IMR-90 (cell line): ENCODE measurements at regions not wholly inside any gene's neighbourhood (a gene's known extent, or its start where the extent isn't known, plus 50 kb on each side); places are given as distances from the start of the nearest gene placed in this dataset.

Experiments
- ATAC-seq: fragments of 200-7000 bp; cut with Tn5 transposase; 2 replicates; pipeline ENCODE4 v1.9.1; 2020; ENCODE audit warnings: low read depth, mild to moderate bottlenecking, moderate library complexity
- BruUV-seq: library from RNA; stranded (reverse); fragments of 400-500 nt; replicated peaks from 2 replicates; lab custom pipeline; 2021; lab: Mats Ljungman, UMichigan
- CTCF ChIA-PET: fragments of 300-600 bp; formaldehyde crosslinking; extraction: SDS; loops from one replicate; lab custom pipeline; 2021; ENCODE audit warnings: antibody characterized with exemption; lab: Yijun Ruan, JAX
- POLR2A ChIA-PET: fragments of 300-600 bp; sonication (Branson Sonifier 250); formaldehyde crosslinking; loops from one replicate; lab custom pipeline; 2022; ENCODE audit warnings: antibody characterized with exemption; ENCODE audit not compliant: unreplicated experiment; lab: Charles Lee
- DNase-seq: peaks from one replicate; pipeline ENCODE4 v3.0.0; 2013
- H2AFZ ChIP-seq: replicated peaks from 2 replicates; pipeline ENCODE3; 2013; ENCODE audit warnings: low read length, mild to moderate bottlenecking; ENCODE audit not compliant: poor library complexity
- H2AK5ac ChIP-seq: 2 replicates; pipeline ENCODE4 v1.6.1; 2013; ENCODE audit warnings: low read depth, low read length, inconsistent platforms
- H2AK9ac ChIP-seq: replicated peaks from 2 replicates; pipeline ENCODE3; 2013; ENCODE audit warnings: mild to moderate bottlenecking, low read depth, low read length, moderate library complexity; ENCODE audit not compliant: poor library complexity
- H2BK120ac ChIP-seq: 2 replicates; pipeline ENCODE4 v1.6.1; 2013; ENCODE audit warnings: low read depth, low read length, inconsistent platforms
- H2BK15ac ChIP-seq: 3 replicates; pipeline ENCODE4 v1.6.1; 2013; ENCODE audit warnings: low read depth, low read length, inconsistent platforms
- H2BK20ac ChIP-seq: 2 replicates; pipeline ENCODE4 v1.6.1; 2013; ENCODE audit warnings: low read depth, mild to moderate bottlenecking, inconsistent platforms, low read length, moderate library complexity
- H2BK5ac ChIP-seq: 2 replicates; pipeline ENCODE4 v1.6.1; 2013; ENCODE audit warnings: mild to moderate bottlenecking, low read depth, low read length, inconsistent platforms; ENCODE audit not compliant: poor library complexity, severe bottlenecking
- H3K14ac ChIP-seq: replicated peaks from 2 replicates; pipeline ENCODE4 v1.6.1; 2013; ENCODE audit warnings: low read depth, low read length, inconsistent platforms
- H3K18ac ChIP-seq: 2 replicates; pipeline ENCODE4 v1.6.1; 2013; ENCODE audit warnings: low read depth, low read length, control low read depth
- H3K23ac ChIP-seq: 2 replicates; pipeline ENCODE4 v1.6.1; 2013; ENCODE audit warnings: low read depth, low read length, inconsistent platforms
- H3K27ac ChIP-seq: 2 replicates; pipeline ENCODE4 v1.5.1; 2013; ENCODE audit warnings: mild to moderate bottlenecking, control low read depth, low read length; ENCODE audit not compliant: insufficient read depth
- H3K27me3 ChIP-seq: 2 replicates; pipeline ENCODE4 v1.6.1; 2013; ENCODE audit warnings: low read length; ENCODE audit not compliant: control insufficient read depth, insufficient read depth
- H3K36me3 ChIP-seq: 2 replicates; pipeline ENCODE4 v1.6.1; 2013; ENCODE audit warnings: low read length, mixed read lengths; ENCODE audit not compliant: control insufficient read depth, insufficient read depth
- H3K4ac ChIP-seq: 2 replicates; pipeline ENCODE4 v1.6.1; 2013; ENCODE audit warnings: low read depth, low read length, inconsistent platforms
- H3K4me1 ChIP-seq: 2 replicates; pipeline ENCODE4 v1.6.1; 2013; ENCODE audit warnings: low read length, mixed read lengths; ENCODE audit not compliant: control insufficient read depth, insufficient read depth
- H3K4me2 ChIP-seq: 2 replicates; pipeline ENCODE4 v1.6.1; 2013; ENCODE audit warnings: low read depth, mild to moderate bottlenecking, control low read depth, low read length, moderate library complexity
- H3K4me3 ChIP-seq: 2 replicates; pipeline ENCODE4 v1.5.1; 2013; ENCODE audit warnings: low read depth, mild to moderate bottlenecking, control low read depth, low read length, moderate library complexity; ENCODE audit not compliant: insufficient read depth
- H3K56ac ChIP-seq: 2 replicates; pipeline ENCODE4 v1.6.1; 2013; ENCODE audit warnings: low read length, inconsistent platforms; ENCODE audit not compliant: insufficient read depth; ENCODE audit errors: extremely low read depth
- H3K79me1 ChIP-seq, 2 experiments: 2 replicates each; pipeline ENCODE4 v1.6.1; 2013; ENCODE audit warnings: low read length in 2 of 2, inconsistent platforms in 1 of 2, low read depth in 1 of 2
- H3K9ac ChIP-seq: 2 replicates; pipeline ENCODE4 v1.6.1; 2013; ENCODE audit warnings: low read depth, low read length, control low read depth
- H3K9me1 ChIP-seq: 2 replicates; pipeline ENCODE4 v1.6.1; 2013; ENCODE audit warnings: low read length, inconsistent platforms; ENCODE audit not compliant: insufficient read depth
- H3K9me3 ChIP-seq: 2 replicates; pipeline ENCODE4 v1.6.1; 2013; ENCODE audit warnings: low read length; ENCODE audit not compliant: control insufficient read depth, insufficient read depth
- H4K20me1 ChIP-seq: 2 replicates; pipeline ENCODE4 v1.6.1; 2013; ENCODE audit warnings: low read length, inconsistent platforms; ENCODE audit not compliant: insufficient read depth
- H4K5ac ChIP-seq: 2 replicates; pipeline ENCODE4 v1.6.1; 2013; ENCODE audit warnings: mild to moderate bottlenecking, low read depth, low read length, control low read depth
- H4K8ac ChIP-seq, 2 experiments: 2 replicates each; pipeline ENCODE4 v1.6.1; 2013; ENCODE audit warnings: low read depth in 2 of 2, low read length in 2 of 2, control low read depth in 1 of 2, inconsistent platforms in 1 of 2
- H4K91ac ChIP-seq: 2 replicates; pipeline ENCODE4 v1.6.1; 2013; ENCODE audit warnings: low read depth, low read length, inconsistent platforms; ENCODE audit not compliant: insufficient read depth
- BHLHE40 ChIP-seq: fragments of 150-350 bp; IDR thresholded peaks from 2 replicates; pipeline ENCODE4 v1.6.1; 2016; ENCODE audit warnings: mild to moderate bottlenecking, low read depth, low read length
- CHD1 ChIP-seq: IDR thresholded peaks from 2 replicates; pipeline ENCODE4 v1.6.1; 2012; ENCODE audit warnings: low read depth, low read length, improper control_type of control experiment
- FOS ChIP-seq: fragments of 150-350 bp; IDR thresholded peaks from 2 replicates; pipeline ENCODE4 v1.6.1; 2016; ENCODE audit warnings: low read depth, low read length
- MAFK ChIP-seq: IDR thresholded peaks from 2 replicates; pipeline ENCODE4 v1.6.1; 2012; ENCODE audit warnings: low read depth, low read length, improper control_type of control experiment
- MAZ ChIP-seq: IDR thresholded peaks from 2 replicates; pipeline ENCODE4 v1.6.1; 2012; ENCODE audit warnings: low read depth, mild to moderate bottlenecking, low read length, improper control_type of control experiment, moderate library complexity, borderline replicate concordance
- NFE2L2 ChIP-seq: fragments of 150-350 bp; IDR thresholded peaks from 2 replicates; pipeline ENCODE4 v1.6.1; 2016; ENCODE audit warnings: low read depth, mild to moderate bottlenecking, low read length
- RAD21 ChIP-seq: IDR thresholded peaks from 2 replicates; pipeline ENCODE4 v1.6.1; 2012; ENCODE audit warnings: low read length, improper control_type of control experiment
- RCOR1 ChIP-seq: IDR thresholded peaks from 2 replicates; pipeline ENCODE4 v1.6.1; 2012; ENCODE audit warnings: mild to moderate bottlenecking, low read length, improper control_type of control experiment; ENCODE audit not compliant: insufficient replicate concordance
- RFX5 ChIP-seq: IDR thresholded peaks from 2 replicates; pipeline ENCODE4 v1.8.0; 2012; ENCODE audit warnings: low read depth, mild to moderate bottlenecking, low read length, moderate library complexity
- WGBS, 2 experiments: methylation state at CpG; one replicate each; pipeline versions ENCODE4 v1.1.5 to v1.1.7; 2013; ENCODE audit warnings: missing lambda C conversion rate in 2 of 2; ENCODE audit not compliant: insufficient read length in 1 of 2; ENCODE audit errors: extremely low coverage in 2 of 2; 5-methylcytosine and 5-hydroxymethylcytosine counted together
- dilution Hi-C: fragments of 300-500 bp; cut with HindIII; formaldehyde crosslinking; loops from one replicate; pipeline ENCODE4 v1.14.3; 2018; ENCODE audit warnings: low sequenced_read_pairs; ENCODE audit not compliant: unreplicated experiment
- in situ Hi-C: fragments of 300-500 bp; cut with MboI; formaldehyde crosslinking; loops from 3 replicates; pipeline ENCODE4 v1.14.3; 2019; ENCODE audit warnings: low sequenced_read_pairs, inconsistent platforms, mixed read lengths
- intact Hi-C: fragments of 100-400 bp; cut with micrococcal nuclease; formaldehyde crosslinking; loops from 2 replicates; pipeline ENCODE4 v1.10.0; 2022
- TF ChIP-seq, protein P1 (sequence below): conservative IDR thresholded peaks from 2 replicates; pipeline ENCODE4 v1.5.1; 2012; ENCODE audit warnings: mild to moderate bottlenecking, low read depth, low read length, improper control_type of control experiment
- TF ChIP-seq, protein P2 (sequence below): fragments of 150-350 bp; IDR thresholded peaks from 2 replicates; pipeline ENCODE4 v1.6.1; 2017; ENCODE audit warnings: mild to moderate bottlenecking, antibody characterized with exemption, low read length, low read depth

DNA sequence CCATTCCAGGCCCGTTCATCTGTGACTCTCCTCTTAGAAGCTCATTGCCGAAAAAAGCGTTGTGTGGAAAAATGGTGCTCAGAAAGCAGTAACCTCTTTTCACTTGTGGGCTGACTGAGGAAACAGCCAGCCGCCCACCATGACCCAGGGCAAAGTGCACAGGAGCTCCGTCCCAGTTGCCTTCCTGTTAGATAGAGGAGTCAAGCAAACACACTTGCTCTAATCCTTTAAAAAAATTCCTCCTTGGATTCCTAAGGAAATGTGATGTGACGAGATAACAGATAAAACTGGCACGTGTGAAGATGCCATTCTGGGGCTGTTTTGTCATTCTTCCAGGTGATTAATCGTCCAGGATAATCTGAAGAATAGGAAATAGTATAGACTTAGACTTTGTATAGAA, 396.8 kb upstream of the DDHD1 start:
- dilution Hi-C loops, result no loop called here
- Histone ChIP-seq H4K91ac (no peak overlapping the region), H3K27ac (no peak overlapping the region), H3K4me1 (no peaks in the 10 kb centered on the region), H2BK5ac (no peak overlapping the region), H3K23ac (no peak overlapping the region), H3K79me1 (no peaks in the 10 kb centered on the region), H3K56ac (no peak overlapping the region), H3K9me1 (no peaks in the 10 kb centered on the region), H3K18ac (no peak overlapping the region), H3K9ac (no peak overlapping the region), H3K14ac (no peak overlapping the region), H2BK120ac (no peak overlapping the region), H4K20me1 (no peaks in the 10 kb centered on the region), H2BK15ac (no peak overlapping the region), H3K9me3 (no peaks in the 10 kb centered on the region), H2AFZ (no peak overlapping the region), H4K5ac (no peak overlapping the region), H3K36me3 (no peaks in the 10 kb centered on the region), H3K4ac (no peak overlapping the region), H2AK9ac (no peak overlapping the region), H3K27me3 (peaks cover 3% of the 10 kb centered on the region; the same call in 1 of the 2 replicates), H3K4me3 (no peak overlapping the region), H2AK5ac (no peak overlapping the region), H4K8ac (no peak overlapping the region), H2BK20ac (no peak overlapping the region), H3K4me2 (no peak overlapping the region)
- in situ Hi-C loops, result no loop called here
- ATAC-seq (no peak), DNase-seq (no peak)
- ChIA-PET CTCF (no interaction called here), POLR2A (no interaction called here)
- no CpG with 5 or more reads among the region's 8 CpGs for WGBS, 2 experiments
- TF ChIP-seq MAFK (no peak), MAZ (no peak), RFX5 (no peak), RCOR1 (no peak), RAD21 (no peak), CHD1 (no peak), BHLHE40 (no peak), FOS (no peak), NFE2L2 (no peak)
- TF ChIP-seq, protein P1, sequence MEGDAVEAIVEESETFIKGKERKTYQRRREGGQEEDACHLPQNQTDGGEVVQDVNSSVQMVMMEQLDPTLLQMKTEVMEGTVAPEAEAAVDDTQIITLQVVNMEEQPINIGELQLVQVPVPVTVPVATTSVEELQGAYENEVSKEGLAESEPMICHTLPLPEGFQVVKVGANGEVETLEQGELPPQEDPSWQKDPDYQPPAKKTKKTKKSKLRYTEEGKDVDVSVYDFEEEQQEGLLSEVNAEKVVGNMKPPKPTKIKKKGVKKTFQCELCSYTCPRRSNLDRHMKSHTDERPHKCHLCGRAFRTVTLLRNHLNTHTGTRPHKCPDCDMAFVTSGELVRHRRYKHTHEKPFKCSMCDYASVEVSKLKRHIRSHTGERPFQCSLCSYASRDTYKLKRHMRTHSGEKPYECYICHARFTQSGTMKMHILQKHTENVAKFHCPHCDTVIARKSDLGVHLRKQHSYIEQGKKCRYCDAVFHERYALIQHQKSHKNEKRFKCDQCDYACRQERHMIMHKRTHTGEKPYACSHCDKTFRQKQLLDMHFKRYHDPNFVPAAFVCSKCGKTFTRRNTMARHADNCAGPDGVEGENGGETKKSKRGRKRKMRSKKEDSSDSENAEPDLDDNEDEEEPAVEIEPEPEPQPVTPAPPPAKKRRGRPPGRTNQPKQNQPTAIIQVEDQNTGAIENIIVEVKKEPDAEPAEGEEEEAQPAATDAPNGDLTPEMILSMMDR, result no peak
- TF ChIP-seq, protein P2, sequence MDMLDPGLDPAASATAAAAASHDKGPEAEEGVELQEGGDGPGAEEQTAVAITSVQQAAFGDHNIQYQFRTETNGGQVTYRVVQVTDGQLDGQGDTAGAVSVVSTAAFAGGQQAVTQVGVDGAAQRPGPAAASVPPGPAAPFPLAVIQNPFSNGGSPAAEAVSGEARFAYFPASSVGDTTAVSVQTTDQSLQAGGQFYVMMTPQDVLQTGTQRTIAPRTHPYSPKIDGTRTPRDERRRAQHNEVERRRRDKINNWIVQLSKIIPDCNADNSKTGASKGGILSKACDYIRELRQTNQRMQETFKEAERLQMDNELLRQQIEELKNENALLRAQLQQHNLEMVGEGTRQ, result no peak
- intact Hi-C loops, result no loop called here
- BruUV-seq, result no TSS peak
